ENCODE measurements at regions not wholly inside any gene's neighbourhood (a gene's known extent, or its start where the extent isn't known, plus 50 kb on each side); places are given as distances from the start of the nearest gene placed in this dataset.

GRCh38 chr6:1464781-1465370 is 75.5 kb downstream of the FOXF2 start:
- no peak for DNase-seq (ENCODE audit: low spot score)
- TF ChIP-seq, protein P1, sequence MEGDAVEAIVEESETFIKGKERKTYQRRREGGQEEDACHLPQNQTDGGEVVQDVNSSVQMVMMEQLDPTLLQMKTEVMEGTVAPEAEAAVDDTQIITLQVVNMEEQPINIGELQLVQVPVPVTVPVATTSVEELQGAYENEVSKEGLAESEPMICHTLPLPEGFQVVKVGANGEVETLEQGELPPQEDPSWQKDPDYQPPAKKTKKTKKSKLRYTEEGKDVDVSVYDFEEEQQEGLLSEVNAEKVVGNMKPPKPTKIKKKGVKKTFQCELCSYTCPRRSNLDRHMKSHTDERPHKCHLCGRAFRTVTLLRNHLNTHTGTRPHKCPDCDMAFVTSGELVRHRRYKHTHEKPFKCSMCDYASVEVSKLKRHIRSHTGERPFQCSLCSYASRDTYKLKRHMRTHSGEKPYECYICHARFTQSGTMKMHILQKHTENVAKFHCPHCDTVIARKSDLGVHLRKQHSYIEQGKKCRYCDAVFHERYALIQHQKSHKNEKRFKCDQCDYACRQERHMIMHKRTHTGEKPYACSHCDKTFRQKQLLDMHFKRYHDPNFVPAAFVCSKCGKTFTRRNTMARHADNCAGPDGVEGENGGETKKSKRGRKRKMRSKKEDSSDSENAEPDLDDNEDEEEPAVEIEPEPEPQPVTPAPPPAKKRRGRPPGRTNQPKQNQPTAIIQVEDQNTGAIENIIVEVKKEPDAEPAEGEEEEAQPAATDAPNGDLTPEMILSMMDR (IDR thresholded peaks at IDR 0.05; ENCODE audit: extremely low read depth, missing control alignments) = no peak

GRCh38 chr6:1468126-1468525 is 78.8 kb downstream of the FOXF2 start:
- TF ChIP-seq, protein P1 (IDR thresholded peaks at IDR 0.05; ENCODE audit: extremely low read depth, missing control alignments) = no peak
- DNase-seq (ENCODE audit: low spot score) = peak; percentile 30

DNA sequence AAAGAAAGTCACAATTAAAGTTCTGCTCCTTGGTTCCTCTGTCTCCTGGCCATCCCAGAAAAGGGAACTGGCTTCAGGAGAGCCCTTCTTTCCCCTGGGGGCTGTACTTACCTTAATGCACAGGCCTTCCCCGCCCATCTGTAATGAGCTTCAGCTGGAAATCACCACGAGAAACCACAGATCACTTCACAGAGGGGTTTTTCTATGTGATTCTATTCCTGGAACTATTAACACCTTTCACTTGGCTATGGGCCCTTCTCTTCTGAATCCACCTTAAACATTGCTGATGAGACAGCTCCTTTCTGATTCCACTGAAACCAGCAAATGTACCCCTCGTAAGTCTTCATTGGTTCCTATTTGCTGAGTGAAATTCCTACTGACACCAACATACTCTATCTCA is 80.7 kb downstream of the FOXF2 start:
- DNase-seq (ENCODE audit: low spot score) = peak; percentile 63
- TF ChIP-seq, protein P1 (IDR thresholded peaks at IDR 0.05; ENCODE audit: extremely low read depth, missing control alignments) = no peak

GRCh38 chr6:1472643-1473042 is 83.3 kb downstream of the FOXF2 start:
- no peak for DNase-seq (ENCODE audit: low spot score)
- TF ChIP-seq, protein P1 (IDR thresholded peaks at IDR 0.05; ENCODE audit: extremely low read depth, missing control alignments) = no peak

GRCh38 chr6:1473166-1473565 is 83.8 kb downstream of the FOXF2 start:
- TF ChIP-seq, protein P1 (IDR thresholded peaks at IDR 0.05; ENCODE audit: extremely low read depth, missing control alignments) = no peak
- no peak for DNase-seq (ENCODE audit: low spot score)

DNA sequence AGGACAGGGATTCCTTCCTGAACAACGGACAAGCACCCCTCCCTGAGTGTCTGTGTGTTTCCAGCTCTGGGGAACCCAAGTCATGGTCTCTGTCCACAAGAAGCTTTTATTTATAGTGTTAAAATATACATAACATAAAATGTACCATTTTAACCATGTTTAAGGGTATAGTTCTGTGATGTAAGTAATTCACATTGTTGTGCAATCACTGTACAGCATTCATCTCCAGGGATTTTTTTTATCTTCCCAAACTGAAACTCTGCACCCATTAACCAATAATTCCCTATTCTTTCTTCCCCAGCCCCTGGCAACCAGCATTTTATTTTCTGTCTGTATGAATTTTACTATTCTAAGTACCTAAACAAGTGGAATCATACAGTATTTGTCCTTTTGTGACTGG is 84.2 kb downstream of the FOXF2 start:
- DNase-seq (ENCODE audit: low spot score) = no peak
- TF ChIP-seq, protein P1 (IDR thresholded peaks at IDR 0.05; ENCODE audit: extremely low read depth, missing control alignments) = no peak

- TF ChIP-seq, protein P1 (IDR thresholded peaks at IDR 0.05; ENCODE audit: extremely low read depth, missing control alignments) = no peak
- no peak for DNase-seq (ENCODE audit: low spot score)
Observed at GRCh38 chr6:1474205-1474604, 84.8 kb downstream of the FOXF2 start.
